Right ventricle myocardium superior (tissue), 1 donor: ENCODE measurements at regions not wholly inside any gene's neighbourhood (a gene's known extent, or its start where the extent isn't known, plus 50 kb on each side); places are given as distances from the start of the nearest gene placed in this dataset.
A peak's percentile ranks its signal among the peaks of the same experiment; 100 is the strongest.
"Not testable (repeated sequence)": the region's sequence is repeated elsewhere in the genome, so short reads cannot be mapped to it uniquely, and the experiment has no call there.

Experiments used
- ATAC-seq: fragments of 200-7000 bp; cut with Tn5 transposase; one replicate; pipeline ENCODE4 v1.9.1; 2020; ENCODE audit warnings: mild to moderate bottlenecking; ENCODE audit not compliant: poor library complexity
- DNase-seq: peaks from one replicate; pipeline ENCODE4 v3.0.0-alpha.2; 2020
- intact Hi-C: fragments of 100-400 bp; cut with DNase I; formaldehyde crosslinking; loops from one replicate; pipeline ENCODE4 v1.11.2; 2022
- donor health status: DM: no; HTN: yes; CAD: no; lungs with severe emphysema.

GRCh38 chr16:7278636-7279035, 54.0 kb upstream of the RBFOX1 start:
- DNase-seq: no peak
- ATAC-seq: no peak
- intact Hi-C loops: no loop called here

GRCh38 chr16:7272567-7273158, 60.0 kb upstream of the RBFOX1 start:
- DNase-seq (no peak), ATAC-seq (no peak)
- intact Hi-C loops: no loop called here

GRCh38 chr16:7271486-7271885, 61.2 kb upstream of the RBFOX1 start:
- ATAC-seq: no peak
- intact Hi-C loops: no loop called here
- DNase-seq: no peak

GRCh38 chr16:7270823-7271222, 61.8 kb upstream of the RBFOX1 start:
- intact Hi-C loops: no loop called here
- no peak for ATAC-seq
- no peak for DNase-seq

GRCh38 chr16:7270006-7270405, 62.6 kb upstream of the RBFOX1 start:
- DNase-seq (no peak), ATAC-seq (no peak)
- intact Hi-C loops: no loop called here

GRCh38 chr16:7268182-7268581, 64.5 kb upstream of the RBFOX1 start:
- ATAC-seq (peak; percentile 62), DNase-seq (no peak)
- intact Hi-C loops: no loop called here

- intact Hi-C loops: no loop called here
- ATAC-seq: no peak
- no peak for DNase-seq
These were observed 75.6 kb upstream of the RBFOX1 start for GRCh38 chr16:7257016-7257415.

GRCh38 chr16:7246578-7246977, 86.1 kb upstream of the RBFOX1 start:
- no peak for DNase-seq
- no peak for ATAC-seq
- intact Hi-C loops: no loop called here

- ATAC-seq (no peak), DNase-seq (no peak)
- intact Hi-C loops: no loop called here
These were observed 93.1 kb upstream of the RBFOX1 start for GRCh38 chr16:7239547-7239946.

GRCh38 chr16:7236824-7237410, 95.7 kb upstream of the RBFOX1 start:
- DNase-seq (no peak), ATAC-seq (peak; percentile 20)
- intact Hi-C loops: no loop called here

GRCh38 chr16:7233975-7234374, 98.7 kb upstream of the RBFOX1 start:
- intact Hi-C loops: no loop called here
- no peak for DNase-seq
- ATAC-seq: no peak

- intact Hi-C loops: no loop called here
- no peak for ATAC-seq
These were observed 100.9 kb upstream of the RBFOX1 start for GRCh38 chr16:7231762-7232161.

GRCh38 chr16:7229433-7230218, 103.0 kb upstream of the RBFOX1 start:
- DNase-seq, ATAC-seq, intact Hi-C loops: not testable (repeated sequence)

More at GRCh38 chr16:7231762-7232161, 100.9 kb upstream of the RBFOX1 start:
- DNase-seq: no peak

GRCh38 chr16:7227229-7227721, 105.4 kb upstream of the RBFOX1 start:
- DNase-seq: no peak
- no peak for ATAC-seq
- intact Hi-C loops: no loop called here

- intact Hi-C loops: no loop called here
- DNase-seq: no peak
- no peak for ATAC-seq
These were observed 111.5 kb upstream of the RBFOX1 start for GRCh38 chr16:7221157-7221556.

- ATAC-seq (no peak), DNase-seq (no peak)
- intact Hi-C loops: no loop called here
These were observed 113.7 kb upstream of the RBFOX1 start for GRCh38 chr16:7218936-7219335.

GRCh38 chr16:7217797-7218196, 114.8 kb upstream of the RBFOX1 start:
- intact Hi-C loops: no loop called here
- DNase-seq: no peak
- no peak for ATAC-seq

GRCh38 chr16:7216719-7217118, 115.9 kb upstream of the RBFOX1 start:
- intact Hi-C loops: no loop called here
- DNase-seq (no peak), ATAC-seq (no peak)

GRCh38 chr16:7211781-7212180, 120.9 kb upstream of the RBFOX1 start:
- no peak for DNase-seq
- intact Hi-C loops: no loop called here
- no peak for ATAC-seq

- DNase-seq (no peak), ATAC-seq (no peak)
- intact Hi-C loops: no loop called here
These were observed 123.0 kb upstream of the RBFOX1 start for GRCh38 chr16:7209598-7209997.
